HEK293T (cell line): ENCODE measurements at regions not wholly inside any gene's neighbourhood (a gene's known extent, or its start where the extent isn't known, plus 50 kb on each side); places are given as distances from the start of the nearest gene placed in this dataset.

Experiments
- CTCF ChIA-PET: fragments of 350-600 bp; formaldehyde crosslinking; extraction: SDS; loops from one replicate; lab custom pipeline; 2021; ENCODE audit warnings: antibody characterized with exemption, inconsistent platforms; lab: Yijun Ruan, JAX
- POLR2A ChIA-PET: fragments of 350-600 bp; formaldehyde crosslinking; extraction: SDS; loops from one replicate; lab custom pipeline; 2020; ENCODE audit warnings: antibody characterized with exemption, inconsistent platforms; lab: Yijun Ruan, JAX
- DNase-seq: peaks from one replicate; pipeline ENCODE4 v3.0.0; 2012; ENCODE audit warnings: mixed read lengths; ENCODE audit errors: extremely low spot score
- ARNT ChIP-seq: fragments of 450-650 bp; IDR thresholded peaks from 2 replicates; pipeline ENCODE4 v1.6.1; 2017; ENCODE audit warnings: mild to moderate bottlenecking
- BHLHE40 ChIP-seq: fragments of 450-650 bp; IDR thresholded peaks from 2 replicates; pipeline ENCODE4 v1.6.1; 2016; ENCODE audit warnings: mild to moderate bottlenecking, moderate library complexity, borderline replicate concordance
- CTBP1 ChIP-seq: fragments of 450-650 bp; IDR thresholded peaks from 2 replicates; pipeline ENCODE4 v1.6.1; 2016; ENCODE audit warnings: borderline replicate concordance
- ELF4 ChIP-seq: fragments of 450-650 bp; IDR thresholded peaks from 2 replicates; pipeline ENCODE4 v1.6.1; 2017; ENCODE audit warnings: antibody characterized with exemption
- FOXA1 ChIP-seq: fragments of 450-650 bp; IDR thresholded peaks from 2 replicates; pipeline ENCODE4 v1.6.1; 2016; ENCODE audit warnings: mild to moderate bottlenecking
- FOXK2 ChIP-seq: fragments of 450-650 bp; IDR thresholded peaks from 2 replicates; pipeline ENCODE4 v1.6.1; 2016; ENCODE audit warnings: mild to moderate bottlenecking
- FOXM1 ChIP-seq: fragments of 450-650 bp; IDR thresholded peaks from 2 replicates; pipeline ENCODE4 v1.6.1; 2017; ENCODE audit warnings: mild to moderate bottlenecking, borderline replicate concordance
- HDGF ChIP-seq: fragments of 450-650 bp; IDR thresholded peaks from 2 replicates; pipeline ENCODE4 v1.6.1; 2017; ENCODE audit warnings: antibody characterized with exemption, borderline replicate concordance
- L3MBTL2 ChIP-seq: fragments of 450-650 bp; conservative IDR thresholded peaks from 2 replicates; pipeline ENCODE4 v1.6.1; 2016; ENCODE audit warnings: mild to moderate bottlenecking
- LEF1 ChIP-seq: fragments of 450-650 bp; IDR thresholded peaks from 2 replicates; pipeline ENCODE4 v1.6.1; 2017; ENCODE audit warnings: mild to moderate bottlenecking, borderline replicate concordance
- NFRKB ChIP-seq: fragments of 450-650 bp; IDR thresholded peaks from 2 replicates; pipeline ENCODE4 v1.6.1; 2016; ENCODE audit warnings: mild to moderate bottlenecking, moderate library complexity
- SP1 ChIP-seq: fragments of 450-650 bp; IDR thresholded peaks from 2 replicates; pipeline ENCODE4 v1.6.1; 2017
- SUZ12 ChIP-seq: fragments of 450-650 bp; IDR thresholded peaks from 2 replicates; pipeline ENCODE4 v1.6.1; 2016; ENCODE audit warnings: mild to moderate bottlenecking
- TARDBP ChIP-seq: fragments of 450-650 bp; IDR thresholded peaks from 2 replicates; pipeline ENCODE4 v1.6.1; 2016
- ZNF384 ChIP-seq: fragments of 450-650 bp; IDR thresholded peaks from 2 replicates; pipeline ENCODE4 v1.6.1; 2016
- TF ChIP-seq, protein P1 (sequence below): fragments of 450-650 bp; IDR thresholded peaks from 2 replicates; pipeline ENCODE4 v1.6.1; 2016

DNA sequence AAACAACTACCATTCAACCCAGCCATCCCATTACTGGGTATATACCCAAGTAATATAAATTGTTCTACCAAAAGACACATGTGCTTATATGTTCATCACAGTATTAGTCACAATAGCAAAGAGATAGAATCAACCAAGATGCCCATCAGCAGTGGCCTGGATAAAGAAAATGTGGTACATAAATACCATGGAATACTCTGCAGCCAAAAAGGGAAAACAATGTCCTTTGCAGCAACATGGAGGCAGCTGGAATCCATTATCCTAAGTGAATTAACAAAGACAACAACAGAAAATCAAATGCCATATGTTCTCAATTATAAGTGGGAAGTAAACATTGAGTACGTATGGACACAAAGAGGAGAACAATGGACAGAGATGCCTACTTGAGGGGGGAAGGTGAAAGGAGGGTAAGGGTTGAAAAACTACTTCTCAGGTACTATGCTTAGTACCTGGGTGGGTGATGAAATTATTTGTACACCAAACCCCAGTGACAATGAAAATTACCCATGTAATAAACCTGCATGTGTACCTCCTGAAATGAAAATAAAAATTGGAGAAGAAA is 632.1 kb upstream of the AADAT start:
- POLR2A ChIA-PET: no interaction called here
- DNase-seq: no peak
- CTCF ChIA-PET: no interaction called here
- TF ChIP-seq BHLHE40 (no peak), ARNT (no peak), FOXA1 (no peak), SUZ12 (no peak), LEF1 (no peak), FOXM1 (no peak), CTBP1 (no peak), TARDBP (no peak), SP1 (no peak)
- TF ChIP-seq, protein P1, sequence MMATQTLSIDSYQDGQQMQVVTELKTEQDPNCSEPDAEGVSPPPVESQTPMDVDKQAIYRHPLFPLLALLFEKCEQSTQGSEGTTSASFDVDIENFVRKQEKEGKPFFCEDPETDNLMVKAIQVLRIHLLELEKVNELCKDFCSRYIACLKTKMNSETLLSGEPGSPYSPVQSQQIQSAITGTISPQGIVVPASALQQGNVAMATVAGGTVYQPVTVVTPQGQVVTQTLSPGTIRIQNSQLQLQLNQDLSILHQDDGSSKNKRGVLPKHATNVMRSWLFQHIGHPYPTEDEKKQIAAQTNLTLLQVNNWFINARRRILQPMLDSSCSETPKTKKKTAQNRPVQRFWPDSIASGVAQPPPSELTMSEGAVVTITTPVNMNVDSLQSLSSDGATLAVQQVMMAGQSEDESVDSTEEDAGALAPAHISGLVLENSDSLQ: no peak

- ChIA-PET POLR2A (no interaction called here), CTCF (no interaction called here)
- no peak for DNase-seq
- TF ChIP-seq SP1: no peak
- no peak for TF ChIP-seq BHLHE40
- TF ChIP-seq FOXM1: no peak
- TF ChIP-seq FOXK2: no peak
- TF ChIP-seq HDGF: no peak
- TF ChIP-seq SUZ12: no peak
- TF ChIP-seq TARDBP: no peak
- TF ChIP-seq ARNT: no peak
- no peak for TF ChIP-seq L3MBTL2
- TF ChIP-seq FOXA1: no peak
- TF ChIP-seq NFRKB: no peak
- TF ChIP-seq LEF1: no peak
- no peak for TF ChIP-seq CTBP1
- no peak for TF ChIP-seq ELF4
- TF ChIP-seq, protein P1: no peak
- no peak for TF ChIP-seq ZNF384
These were observed 627.1 kb upstream of the AADAT start for GRCh38 chr4:170716868-170717267.

GRCh38 chr4:170705907-170706306 is 616.2 kb upstream of the AADAT start:
- no peak for TF ChIP-seq FOXM1
- no peak for TF ChIP-seq ARNT
- no peak for TF ChIP-seq ELF4
- no peak for TF ChIP-seq FOXK2
- no peak for TF ChIP-seq SUZ12
- TF ChIP-seq CTBP1: no peak
- DNase-seq: no peak
- POLR2A ChIA-PET: no interaction called here
- CTCF ChIA-PET: no interaction called here

GRCh38 chr4:170700064-170700463 is 610.3 kb upstream of the AADAT start:
- POLR2A ChIA-PET: no interaction called here
- CTCF ChIA-PET: no interaction called here
- no peak for DNase-seq

GRCh38 chr4:170698334-170698733 is 608.6 kb upstream of the AADAT start:
- POLR2A ChIA-PET: no interaction called here
- no peak for DNase-seq
- TF ChIP-seq FOXM1: no peak
- no peak for TF ChIP-seq FOXA1
- TF ChIP-seq BHLHE40: no peak
- TF ChIP-seq TARDBP: no peak
- TF ChIP-seq SP1: no peak
- TF ChIP-seq SUZ12: no peak
- TF ChIP-seq ZNF384: no peak
- TF ChIP-seq, protein P1: no peak
- TF ChIP-seq HDGF: no peak
- TF ChIP-seq CTBP1: no peak
- CTCF ChIA-PET: no interaction called here

More at GRCh38 chr4:170700064-170700463, 610.3 kb upstream of the AADAT start:
- TF ChIP-seq SP1: no peak
- TF ChIP-seq FOXM1: no peak
- TF ChIP-seq TARDBP: no peak
- TF ChIP-seq BHLHE40: no peak
- TF ChIP-seq CTBP1: no peak
- no peak for TF ChIP-seq SUZ12
- no peak for TF ChIP-seq HDGF
- no peak for TF ChIP-seq LEF1
- TF ChIP-seq, protein P1: no peak
- TF ChIP-seq ELF4: no peak
- no peak for TF ChIP-seq NFRKB
- TF ChIP-seq ARNT: no peak
- TF ChIP-seq ZNF384: no peak
- TF ChIP-seq FOXK2: no peak
- TF ChIP-seq FOXA1: no peak
- TF ChIP-seq L3MBTL2: no peak

- ChIA-PET CTCF (interaction anchor here (1.2 kb wide), 1 partner anchor 109 kb away, joined by 3 read pairs; no protein-coding TSS in a partner anchor), POLR2A (no interaction called here)
- no peak for DNase-seq
- TF ChIP-seq TARDBP: no peak
- TF ChIP-seq SP1: no peak
- no peak for TF ChIP-seq ARNT
- no peak for TF ChIP-seq HDGF
These were observed 608.1 kb upstream of the AADAT start for GRCh38 chr4:170697845-170698244.
